Islet precursor cell (in vitro differentiated cells): ENCODE measurements at regions not wholly inside any gene's neighbourhood (a gene's known extent, or its start where the extent isn't known, plus 50 kb on each side); places are given as distances from the start of the nearest gene placed in this dataset.
"Not testable (repeated sequence)": the region's sequence is repeated elsewhere in the genome, so short reads cannot be mapped to it uniquely, and the experiment has no call there.

Experiments used
- DNase-seq: peaks from one replicate; pipeline ENCODE4 v3.0.0-alpha.2; 2018

DNA sequence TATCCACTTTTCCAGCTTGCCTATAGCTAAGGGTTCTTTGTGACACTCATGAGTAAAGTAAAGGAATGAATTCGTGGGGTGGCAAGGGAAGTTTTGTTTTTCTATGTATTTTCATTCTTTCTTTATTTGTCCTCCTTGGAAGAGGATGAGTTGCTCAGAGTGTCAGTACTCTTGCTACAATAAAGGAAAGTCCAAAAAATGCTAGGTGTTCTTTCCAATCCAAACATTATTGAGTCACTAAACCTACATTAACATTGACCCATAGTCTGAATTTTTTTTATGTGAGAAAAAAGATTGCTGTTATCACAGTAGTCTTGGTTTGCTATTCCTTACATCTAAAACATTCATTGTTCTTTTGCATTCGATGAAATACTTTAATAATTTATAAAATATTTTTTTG is 959.9 kb upstream of the ADGRL4 start:
- DNase-seq: no peak

DNA sequence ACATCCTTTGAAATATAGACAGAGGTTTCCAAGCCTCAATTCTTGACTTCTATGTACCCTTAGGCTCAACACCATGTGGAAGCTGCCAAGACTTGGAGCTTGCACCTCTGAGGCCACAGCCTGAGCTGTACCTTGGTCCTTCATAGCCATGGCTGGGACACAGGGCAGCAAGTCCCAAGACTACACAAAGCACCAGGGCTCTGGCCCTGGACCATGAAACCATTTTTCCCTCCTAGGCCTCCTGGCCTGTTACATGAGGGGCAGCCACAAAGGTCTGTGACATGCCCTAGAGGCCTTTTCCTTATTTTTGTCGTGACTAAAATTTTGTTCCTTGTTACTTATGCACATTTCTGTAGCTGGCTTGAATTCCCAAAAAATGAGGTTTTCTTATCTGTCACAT is 953.1 kb upstream of the ADGRL4 start:
- no peak for DNase-seq

DNA sequence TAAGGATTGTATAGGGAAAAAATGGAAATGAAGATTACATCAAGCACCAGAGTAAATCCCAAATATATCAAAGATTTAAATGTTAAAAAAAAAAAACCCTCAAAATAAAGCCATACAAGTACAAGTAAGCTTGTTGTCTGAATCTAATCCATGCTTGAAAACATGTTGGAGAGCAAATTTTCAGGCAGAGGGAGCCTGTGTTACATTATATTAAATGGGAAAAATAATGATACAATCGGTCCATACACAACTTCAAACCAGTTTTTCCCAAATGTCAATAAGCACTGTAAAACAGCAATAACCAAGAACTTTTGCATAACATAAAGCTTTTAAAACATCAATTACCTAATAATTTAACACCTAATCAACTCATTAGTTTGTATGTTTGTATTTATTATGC is 949.4 kb upstream of the ADGRL4 start:
- no peak for DNase-seq

DNA sequence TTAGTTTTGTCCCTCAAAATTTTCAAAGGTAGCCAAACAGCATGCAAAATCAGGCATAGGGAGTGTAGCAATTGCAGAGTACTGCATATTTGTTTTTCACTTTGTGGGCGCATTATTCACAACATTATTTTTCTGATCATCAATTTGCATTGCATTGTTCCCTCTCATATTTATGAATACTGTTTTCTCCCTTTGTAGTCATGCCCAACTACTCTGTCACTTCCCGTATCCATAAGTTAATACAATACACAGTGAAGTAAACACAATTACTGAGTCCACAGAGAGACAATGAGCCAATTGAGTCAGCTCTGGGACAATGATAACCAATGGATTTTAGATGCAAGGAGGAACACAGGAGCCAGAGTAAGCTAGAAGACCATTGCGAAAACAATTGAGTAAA is 944.0 kb upstream of the ADGRL4 start:
- DNase-seq: no peak

DNA sequence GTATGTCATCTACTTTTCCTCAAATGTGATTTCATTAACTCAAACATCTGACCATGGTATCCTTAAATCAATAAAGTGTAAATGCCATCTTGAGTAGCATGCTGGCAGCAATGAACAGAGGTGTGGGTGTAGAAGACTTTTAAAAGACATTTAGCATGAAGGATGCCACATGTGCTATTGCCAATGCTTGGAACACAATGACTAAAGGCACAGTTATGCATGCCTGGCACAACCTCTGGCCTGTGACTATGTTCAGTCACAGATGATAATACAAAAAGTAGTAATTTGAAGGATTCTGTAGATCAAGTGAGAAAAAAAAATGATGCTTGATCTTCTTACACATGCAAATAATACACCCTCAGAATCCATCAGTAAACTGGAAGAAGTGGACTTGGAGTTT is 938.9 kb upstream of the ADGRL4 start:
- DNase-seq: no peak

DNA sequence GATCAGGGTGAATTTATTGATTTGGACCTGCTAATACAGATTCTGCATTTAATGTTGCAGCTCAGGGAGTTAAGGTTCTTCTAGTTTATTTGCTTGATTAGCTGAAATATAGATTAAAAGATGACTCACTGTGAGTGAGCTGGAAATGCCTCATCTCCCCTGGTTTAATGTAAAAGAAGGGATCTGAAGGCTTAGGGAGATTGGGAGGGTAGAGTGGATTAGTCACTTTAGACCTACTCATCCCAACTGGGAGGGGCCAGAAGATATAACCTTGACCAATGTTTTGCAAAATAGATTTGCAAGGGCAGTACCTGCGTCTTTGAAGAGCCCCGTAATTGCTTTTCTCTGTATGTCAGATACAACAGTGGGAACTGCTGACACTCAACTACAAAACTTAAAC is 922.8 kb upstream of the ADGRL4 start:
- no peak for DNase-seq

DNA sequence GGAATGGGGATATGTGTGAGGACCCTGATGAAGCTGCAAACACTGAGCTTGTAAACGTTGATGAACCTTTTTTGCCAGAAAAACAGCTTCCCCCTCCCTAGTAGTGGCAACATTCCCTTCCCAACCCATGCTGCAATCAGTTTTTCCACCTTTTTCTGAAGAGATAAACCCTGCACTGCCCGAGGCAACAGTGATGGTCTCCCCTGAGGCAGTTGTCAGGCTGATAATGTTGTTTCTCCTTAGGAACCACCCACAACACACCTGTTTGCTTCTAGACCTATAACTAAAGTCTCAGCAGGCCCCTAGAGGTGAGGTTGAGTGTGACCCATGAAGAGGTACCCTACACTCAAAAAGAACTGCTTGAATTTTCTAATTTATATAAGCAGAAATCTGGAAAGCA is 922.4 kb upstream of the ADGRL4 start:
- DNase-seq: no peak

DNA sequence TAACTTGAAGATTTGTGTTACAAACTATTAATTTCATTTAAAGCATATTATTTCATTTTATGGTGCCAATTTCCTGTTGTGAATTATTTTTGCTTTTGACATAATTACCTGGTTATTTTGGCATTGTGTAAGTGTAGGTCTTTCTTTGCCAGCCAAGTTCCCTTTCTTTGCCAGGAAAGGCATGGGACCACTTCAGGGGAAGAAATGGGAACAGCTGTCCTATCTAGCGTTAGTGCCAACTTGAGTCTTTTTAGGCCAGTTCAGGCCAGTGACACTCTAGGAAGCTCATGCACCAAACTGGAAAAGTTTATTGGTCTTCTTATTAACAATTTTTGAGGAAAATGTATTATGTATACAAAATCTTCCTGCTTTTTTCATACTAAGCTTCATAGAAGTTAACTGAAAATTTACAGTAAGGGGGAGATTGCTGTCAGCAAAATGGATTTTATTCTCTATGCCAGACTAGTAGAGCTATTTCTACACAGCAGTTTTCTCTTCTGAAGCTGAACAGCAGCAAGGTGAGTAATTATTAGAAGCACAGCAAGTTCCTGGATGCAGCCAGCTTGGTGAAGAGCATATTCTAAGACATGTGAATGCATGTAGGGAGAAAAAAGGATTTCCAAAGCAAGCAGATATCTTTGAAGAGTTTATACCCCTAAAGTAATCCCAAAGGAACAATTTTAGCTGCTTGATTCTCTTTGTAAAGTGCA is 914.6 kb upstream of the ADGRL4 start:
- DNase-seq: no peak

DNA sequence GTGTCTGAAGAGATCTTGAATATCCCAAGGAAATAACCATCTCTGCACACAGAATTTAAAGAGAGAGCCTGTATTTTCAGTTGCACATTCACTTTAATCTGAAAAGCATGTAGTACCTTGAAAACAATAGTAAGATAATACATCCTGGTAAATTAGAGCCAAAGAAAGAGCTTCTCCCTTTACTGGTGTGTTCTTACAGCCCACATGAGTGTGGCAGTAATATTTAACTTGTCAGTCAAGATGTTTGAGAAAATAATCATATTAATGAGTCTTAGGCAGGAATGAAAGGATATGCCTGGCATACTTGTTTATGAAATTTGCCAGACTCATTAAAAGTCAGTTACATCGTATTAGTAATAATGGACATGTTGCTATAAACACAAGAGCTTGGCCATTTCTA is 908.4 kb upstream of the ADGRL4 start:
- no peak for DNase-seq

DNA sequence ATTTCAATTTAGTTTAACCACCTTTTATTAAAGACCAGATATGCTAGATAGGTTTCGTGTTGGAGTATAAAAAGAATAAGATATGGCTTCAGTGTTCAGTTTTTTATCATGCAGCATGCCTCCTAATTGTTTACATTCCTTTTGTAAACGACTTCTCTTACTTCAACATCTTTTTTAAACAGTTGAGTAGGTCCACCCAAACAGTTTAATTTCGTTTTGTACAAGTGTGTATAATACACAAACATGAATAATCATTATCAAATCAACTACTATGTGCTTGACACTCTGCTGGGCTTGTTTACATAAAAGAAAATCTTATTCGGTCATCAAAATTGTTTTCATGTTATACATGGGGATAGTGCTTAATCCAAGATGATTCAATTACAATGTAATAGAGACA is 906.3 kb upstream of the ADGRL4 start:
- no peak for DNase-seq

DNA sequence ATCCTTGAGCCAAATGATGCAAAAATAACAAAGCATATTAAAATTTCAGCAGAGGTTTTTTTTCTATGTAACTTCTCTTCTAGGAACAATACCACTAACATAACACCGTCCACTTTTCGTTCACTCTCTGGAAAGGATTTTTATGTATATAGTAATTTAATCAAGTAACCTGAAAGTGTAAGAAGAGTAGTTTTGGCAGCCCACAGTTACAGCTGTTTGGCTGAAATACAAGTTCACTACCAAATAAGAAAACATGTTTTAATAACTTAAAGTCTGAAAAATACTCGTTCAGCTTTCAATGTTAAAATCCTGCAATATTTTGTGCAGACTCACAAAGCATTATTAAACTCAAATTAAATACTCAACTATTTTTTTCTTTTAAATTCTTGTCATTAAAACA is 896.8 kb upstream of the ADGRL4 start:
- DNase-seq: no peak

DNA sequence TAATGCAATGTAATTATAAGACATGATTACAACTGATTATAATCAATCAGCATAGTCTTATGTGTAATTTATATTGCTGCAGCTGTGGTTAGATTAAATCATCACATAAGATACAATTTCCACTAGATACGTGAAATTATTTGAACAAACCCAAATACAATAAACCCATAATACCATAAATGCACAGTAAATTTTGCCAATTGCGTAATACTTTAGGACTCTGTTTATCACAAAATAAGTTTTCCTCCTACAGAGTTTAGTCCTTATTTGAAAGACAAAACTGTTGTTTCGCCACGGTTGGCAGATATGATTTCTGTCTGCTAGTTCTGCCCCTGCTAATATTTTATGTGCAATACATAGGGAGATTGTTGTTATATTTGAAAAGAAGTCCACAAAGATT is 895.9 kb upstream of the ADGRL4 start:
- DNase-seq: no peak

DNA sequence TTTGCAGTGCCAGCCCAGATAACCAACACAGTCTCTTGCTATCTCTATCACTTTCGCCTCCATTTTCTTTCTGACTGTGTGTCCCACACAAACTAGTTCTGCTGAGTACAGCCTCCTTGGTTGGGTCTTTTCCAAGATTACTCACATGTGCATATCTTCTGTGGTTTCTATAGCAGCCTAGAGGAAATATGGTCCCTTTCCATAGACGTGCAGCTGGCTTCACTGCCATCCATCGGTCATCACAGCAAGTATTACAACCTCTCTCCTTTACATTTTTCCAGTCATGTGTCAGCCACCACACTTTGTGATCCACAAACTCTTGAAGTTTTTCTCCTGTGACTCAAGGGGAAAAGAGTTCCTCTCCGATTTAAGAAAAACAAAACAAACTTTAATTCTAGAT is 893.4 kb upstream of the ADGRL4 start:
- DNase-seq: no peak

DNA sequence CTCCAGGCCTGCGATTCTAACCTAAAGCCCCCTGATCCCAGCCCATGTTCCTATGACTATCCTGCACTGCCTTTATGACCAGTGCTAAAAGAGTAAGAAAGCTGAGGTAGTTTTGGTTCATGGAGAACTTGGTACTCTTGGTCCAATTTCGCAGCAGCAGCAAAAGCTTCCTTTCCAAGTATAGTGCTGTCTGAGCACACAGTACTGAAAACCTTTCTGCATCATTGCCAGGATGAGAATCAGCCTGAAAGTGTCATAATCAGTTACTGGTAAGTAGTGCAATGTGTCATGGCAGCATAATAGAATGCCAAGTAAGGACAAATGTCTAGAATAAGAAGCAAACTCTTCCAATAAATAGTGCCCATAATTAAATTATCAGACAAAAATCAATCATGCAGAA is 889.6 kb upstream of the ADGRL4 start:
- no peak for DNase-seq

DNA sequence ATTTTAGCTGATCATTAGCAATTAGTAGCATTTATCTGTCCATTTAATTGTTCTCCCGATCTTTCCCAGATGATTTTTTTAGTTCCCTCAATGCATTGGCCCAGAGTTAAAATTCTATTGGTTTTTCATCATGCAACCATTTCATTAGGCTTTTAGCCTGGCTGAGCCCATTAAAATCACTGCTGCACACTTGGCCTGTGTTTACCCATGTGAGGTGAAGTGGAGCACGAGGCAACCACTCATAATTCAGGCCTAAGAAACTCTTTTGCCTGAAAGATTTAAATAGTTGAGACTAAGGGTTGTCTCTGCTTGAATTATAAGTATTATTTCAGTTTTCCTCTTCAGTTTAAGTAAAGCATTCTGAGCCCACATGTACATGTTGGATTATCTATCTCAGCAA is 889.0 kb upstream of the ADGRL4 start:
- no peak for DNase-seq

DNA sequence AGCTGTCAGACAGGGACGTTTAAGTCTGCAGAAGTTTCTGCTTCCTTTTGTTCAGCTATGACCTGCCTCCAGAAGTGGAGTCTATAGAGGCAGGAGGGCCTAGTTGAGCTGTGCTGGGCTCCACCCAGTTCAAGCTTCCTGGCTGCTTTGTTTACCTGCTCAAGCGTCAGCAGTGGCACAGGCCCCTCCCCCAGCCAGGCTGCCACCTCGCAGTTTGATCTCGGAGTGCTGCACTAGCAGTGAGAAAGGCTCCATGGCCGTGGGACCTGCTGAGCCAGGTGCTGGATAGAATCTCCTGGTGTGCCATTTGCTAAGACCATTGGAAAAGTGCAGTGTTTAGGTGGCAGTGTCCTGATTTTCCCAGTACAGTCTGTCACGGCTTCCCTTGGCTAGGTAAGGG is 887.6 kb upstream of the ADGRL4 start:
- not testable (repeated sequence) for DNase-seq

DNA sequence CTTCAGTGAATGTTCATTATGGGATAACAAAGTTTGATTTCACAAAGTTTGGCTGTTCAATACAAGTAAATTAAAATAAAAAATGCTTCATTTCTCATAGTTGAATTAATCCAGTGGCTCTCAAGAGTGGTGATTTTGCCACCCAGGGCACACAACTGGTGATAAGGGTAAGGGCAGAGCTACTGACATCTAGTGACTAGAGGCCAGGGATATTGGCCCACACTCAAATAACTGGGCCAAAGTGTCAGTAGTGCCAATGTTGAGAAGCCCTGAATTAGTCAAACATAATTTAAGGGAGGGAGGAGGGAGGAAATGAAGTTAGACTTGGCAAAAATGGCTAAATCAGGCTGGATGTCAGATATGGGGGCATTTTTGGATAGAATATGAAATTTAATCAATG is 880.5 kb upstream of the ADGRL4 start:
- DNase-seq: no peak

DNA sequence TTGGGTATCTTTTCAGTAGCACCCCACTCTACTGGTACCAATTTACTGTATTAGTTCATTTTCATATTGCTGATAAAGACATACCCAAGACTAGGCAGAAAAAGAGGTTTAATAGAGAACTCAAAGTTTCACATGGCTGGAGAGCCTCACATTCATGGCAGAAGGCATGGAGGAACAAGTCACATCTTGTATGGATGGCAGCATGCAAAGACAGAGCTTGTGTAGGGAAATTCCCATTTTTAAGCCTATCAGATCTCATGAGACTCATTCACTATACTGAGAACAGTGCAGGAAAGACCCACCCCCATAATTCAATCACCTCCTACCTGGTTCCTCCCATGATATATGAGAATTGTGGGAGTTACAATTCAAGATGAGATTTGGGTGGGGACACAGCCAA is 878.6 kb upstream of the ADGRL4 start:
- no peak for DNase-seq

DNA sequence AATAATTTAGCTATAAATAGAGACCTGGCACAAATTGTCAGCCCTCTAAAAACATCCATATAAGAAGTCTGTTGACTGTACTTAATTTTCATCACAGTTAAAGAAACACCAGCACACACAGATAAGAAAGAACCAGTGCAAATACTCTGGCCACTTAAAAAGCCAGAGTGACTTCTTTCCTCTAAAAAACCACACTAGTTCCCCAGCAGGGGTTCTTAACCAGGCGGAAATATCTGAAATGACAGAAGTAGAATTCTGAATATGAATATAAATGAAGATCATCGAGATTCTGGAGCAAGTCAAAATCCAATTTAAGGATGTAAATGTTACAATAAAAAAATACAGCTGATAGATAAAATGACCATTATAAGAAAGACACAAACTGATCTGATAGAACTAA is 870.6 kb upstream of the ADGRL4 start:
- no peak for DNase-seq

DNA sequence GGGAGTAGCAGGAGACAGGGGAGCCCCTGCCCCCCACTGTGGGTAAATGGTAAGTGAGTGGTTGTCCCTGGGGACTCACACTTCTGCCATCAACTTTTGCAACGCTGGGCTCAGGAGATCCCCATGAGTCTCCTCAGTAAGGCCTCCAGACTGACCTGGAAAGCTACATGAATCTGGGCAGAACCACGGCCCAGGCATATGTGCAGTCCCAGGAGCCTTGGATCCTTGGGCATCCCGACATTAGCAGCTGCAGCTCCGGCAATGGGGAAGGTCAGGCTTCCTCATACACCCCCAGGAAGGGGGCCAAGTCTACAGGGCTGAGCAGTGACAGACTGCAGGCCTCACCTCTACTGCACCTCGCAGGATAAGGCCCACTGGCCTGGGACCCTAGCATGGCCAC is 868.7 kb upstream of the ADGRL4 start:
- DNase-seq: no peak

DNA sequence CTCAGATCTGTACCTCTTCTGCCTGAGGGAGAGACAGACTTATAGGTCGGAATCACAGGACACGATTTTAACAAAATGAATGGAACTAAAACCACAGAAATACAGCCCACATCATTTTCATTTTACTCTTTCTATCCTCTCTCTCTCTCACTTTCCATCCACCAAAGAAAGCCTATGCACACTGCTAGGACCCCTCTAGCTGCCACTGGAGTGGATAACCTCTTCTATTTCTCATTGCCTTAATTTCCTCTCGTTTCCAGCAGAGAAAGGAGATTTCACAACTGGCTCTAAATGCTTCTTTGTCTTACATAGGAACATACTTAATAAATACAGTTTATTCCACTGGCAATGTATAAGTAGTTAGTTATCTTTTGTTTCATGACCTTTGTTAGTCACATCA is 867.8 kb upstream of the ADGRL4 start:
- DNase-seq: no peak

DNA sequence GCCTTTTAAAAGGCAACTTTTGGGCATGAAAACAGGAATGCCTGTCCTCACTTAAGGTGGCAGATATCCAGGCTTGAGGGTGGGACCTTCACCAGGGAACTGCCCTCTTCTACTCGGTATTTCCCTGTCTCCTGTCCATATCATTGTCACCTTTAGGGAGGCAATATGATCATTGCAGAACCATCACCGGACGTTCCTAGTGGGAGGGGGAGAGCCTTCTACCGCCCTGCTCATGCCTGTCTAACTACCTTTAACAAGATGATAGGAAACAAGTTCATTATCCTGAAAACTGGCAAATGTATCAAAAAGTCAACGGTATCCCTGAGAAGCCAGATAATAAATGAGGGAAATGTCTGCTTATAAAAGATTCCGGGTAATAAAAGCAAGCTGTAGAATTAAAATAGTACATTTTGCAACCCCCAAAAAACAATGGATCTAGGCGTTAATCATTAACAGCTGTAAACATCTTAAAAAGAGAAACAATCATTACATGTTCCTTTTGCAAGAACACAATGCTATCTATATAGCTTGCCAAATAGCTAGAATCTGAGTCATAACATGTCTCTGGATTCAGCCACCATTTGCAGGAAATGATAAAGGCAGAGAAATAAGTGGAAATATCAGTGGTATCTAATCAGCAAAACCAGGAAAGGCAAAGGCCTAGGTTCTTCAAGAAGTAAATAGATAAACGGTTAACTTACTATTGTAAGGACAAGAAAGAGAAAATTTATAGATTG is 852.9 kb upstream of the ADGRL4 start:
- DNase-seq: no peak

DNA sequence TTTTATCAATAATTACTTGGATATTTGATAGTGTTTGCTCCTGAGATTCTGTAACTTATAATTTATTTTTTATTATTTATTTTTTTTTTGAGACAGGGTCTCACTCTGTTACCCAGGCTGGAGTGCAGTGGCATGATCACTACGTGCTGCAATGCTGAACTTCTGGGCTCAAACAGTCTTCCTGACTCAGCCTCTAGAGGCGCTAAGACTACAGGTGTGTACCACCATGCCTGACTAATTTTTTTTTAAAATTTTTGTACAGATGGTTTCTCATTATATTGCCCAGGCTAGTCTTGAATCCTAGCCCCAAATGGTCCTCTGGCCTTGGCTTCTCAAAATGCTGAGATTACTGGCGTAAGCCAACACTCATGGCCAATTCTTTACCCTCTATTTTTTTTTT is 845.5 kb upstream of the ADGRL4 start:
- DNase-seq: peak; percentile 63

DNA sequence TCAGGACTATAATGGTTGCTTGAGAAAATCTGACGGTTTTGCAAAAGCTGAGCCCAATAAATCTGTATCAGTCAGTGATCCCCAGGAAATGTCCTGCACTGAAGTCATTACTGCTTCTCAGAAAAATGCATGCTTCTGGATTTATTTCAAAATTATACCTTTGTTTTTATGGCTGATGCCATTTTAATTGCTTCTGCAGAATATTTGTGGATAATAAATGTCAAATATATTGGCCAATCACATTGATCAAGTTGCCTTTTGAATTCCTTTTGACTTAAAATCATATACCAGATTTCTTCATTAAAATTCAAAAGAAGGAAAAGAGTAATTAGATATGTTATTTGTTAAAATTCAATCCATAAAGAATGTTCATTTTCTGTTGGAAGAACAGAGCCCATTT is 842.9 kb upstream of the ADGRL4 start:
- no peak for DNase-seq

DNA sequence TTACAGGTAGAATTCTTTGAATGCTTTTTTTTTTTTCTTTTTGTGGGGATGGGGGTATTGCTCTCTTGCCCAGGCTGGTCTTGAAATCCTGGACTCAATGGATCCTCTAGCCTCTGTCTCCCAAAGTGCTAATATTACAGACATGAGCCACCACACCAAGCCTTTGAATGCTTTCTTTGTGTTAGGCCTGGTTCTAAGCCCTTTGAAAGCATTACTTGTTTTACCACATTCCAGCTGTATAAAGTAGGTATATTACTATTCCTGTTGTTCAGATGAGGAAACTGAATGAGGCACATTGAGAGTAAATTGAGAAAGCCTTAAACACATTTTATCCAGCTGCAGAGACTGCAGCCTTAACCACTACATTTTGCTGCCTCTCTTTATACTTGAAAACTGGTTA is 841.8 kb upstream of the ADGRL4 start:
- peak; percentile 64 for DNase-seq
